Fibroblast of lung (primary cell): ENCODE measurements at regions not wholly inside any gene's neighbourhood (a gene's known extent, or its start where the extent isn't known, plus 50 kb on each side); places are given as distances from the start of the nearest gene placed in this dataset.

Source experiments
- DNase-seq, 2 donors: peaks; one replicate each; pipeline versions ENCODE4 v3.0.0 to v3.0.0-alpha.2; 2010; ENCODE audit warnings: low read depth in 2 of 2
- H2AFZ ChIP-seq: 2 replicates; pipeline ENCODE4 v1.5.1; 2012; ENCODE audit warnings: low read length, control low read depth, inconsistent platforms
- H3K27ac ChIP-seq: 2 replicates; pipeline ENCODE4 v1.5.1; 2011; ENCODE audit warnings: low read length, control low read depth; ENCODE audit not compliant: insufficient read depth
- H3K27me3 ChIP-seq: 2 replicates; pipeline ENCODE4 v1.5.1; 2011; ENCODE audit warnings: mild to moderate bottlenecking, low read length; ENCODE audit not compliant: control insufficient read depth, insufficient read depth
- H3K36me3 ChIP-seq: 2 replicates; pipeline ENCODE4 v1.5.1; 2011; ENCODE audit warnings: low read length; ENCODE audit not compliant: control insufficient read depth, insufficient read depth
- H3K4me1 ChIP-seq: 2 replicates; pipeline ENCODE4 v1.5.1; 2011; ENCODE audit warnings: low read length; ENCODE audit not compliant: control insufficient read depth, insufficient read depth; ENCODE audit errors: extremely low read depth
- H3K4me2 ChIP-seq: 2 replicates; pipeline ENCODE4 v1.5.1; 2011; ENCODE audit warnings: low read length, control low read depth; ENCODE audit not compliant: insufficient read depth; ENCODE audit errors: extremely low read depth
- H3K4me3 ChIP-seq, 4 experiments: fragments of 200-600 bp in 1 of 4; sonication (generic) in 1 of 4; replicated peaks in 1 of 4; 2 replicates each; pipeline ENCODE4 v1.5.1; 2011 to 2016; ENCODE audit warnings: low read length in 4 of 4, low read depth in 3 of 4, mild to moderate bottlenecking in 3 of 4, control low read depth in 2 of 4, inconsistent platforms in 1 of 4, mixed read lengths in 1 of 4; ENCODE audit not compliant: insufficient read depth in 1 of 4; ENCODE audit errors: control extremely low read depth in 1 of 4
- H3K79me2 ChIP-seq: 2 replicates; pipeline ENCODE4 v1.5.1; 2012; ENCODE audit warnings: mild to moderate bottlenecking, low read length, inconsistent platforms; ENCODE audit not compliant: control insufficient read depth, insufficient read depth
- H3K9ac ChIP-seq: 2 replicates; pipeline ENCODE4 v1.5.1; 2011; ENCODE audit warnings: mild to moderate bottlenecking, low read length, control low read depth; ENCODE audit not compliant: insufficient read depth
- H3K9me3 ChIP-seq: 2 replicates; pipeline ENCODE4 v1.5.1; 2012; ENCODE audit warnings: low read depth, low read length; ENCODE audit not compliant: control insufficient read depth, insufficient read depth
- H4K20me1 ChIP-seq: 2 replicates; pipeline ENCODE4 v1.5.1; 2011; ENCODE audit warnings: low read length; ENCODE audit not compliant: control insufficient read depth, insufficient read depth; ENCODE audit errors: extremely low read depth
- CTCF ChIP-seq, 2 donors: IDR thresholded peaks in 1 of 2; conservative IDR thresholded peaks in 1 of 2; 1 replicate in 1 of 2; 2 replicates in 1 of 2; pipeline ENCODE4 v1.5.1; 2011 to 2012; ENCODE audit warnings: low read length in 2 of 2, control low read depth in 1 of 2, inconsistent platforms in 1 of 2, low read depth in 1 of 2, mild to moderate bottlenecking in 1 of 2
- EZH2 ChIP-seq: IDR thresholded peaks from 2 replicates; pipeline ENCODE4 v1.5.1; 2012; ENCODE audit warnings: low read length, control low read depth, mild to moderate bottlenecking; ENCODE audit errors: missing control alignments

- H3K9me3 ChIP-seq = no peaks in the 10 kb centered on the region
- no peak overlapping the region for H3K27ac ChIP-seq
- no peaks in the 10 kb centered on the region for H3K4me1 ChIP-seq
- no peaks in the 10 kb centered on the region for H3K36me3 ChIP-seq
- TF ChIP-seq CTCF (conservative IDR thresholded peaks at IDR 0.05 in 1 of 2, IDR thresholded peaks at IDR 0.05 in 1 of 2; ENCODE audit: low read depth in 1 of 2, low read length in 2 of 2) (no peak), EZH2 (no peak)
- H3K4me2 ChIP-seq = no peak overlapping the region
- H2AFZ ChIP-seq = no peak overlapping the region
- H4K20me1 ChIP-seq = no peaks in the 10 kb centered on the region
- H3K9ac ChIP-seq = no peak overlapping the region
- no peaks in the 10 kb centered on the region for H3K27me3 ChIP-seq
- DNase-seq = no peak
- H3K79me2 ChIP-seq = no peaks in the 10 kb centered on the region
- no peak overlapping the region for H3K4me3 ChIP-seq
Measured at GRCh38 chr4:173696011-173696410, 166.0 kb upstream of the HAND2 start.

GRCh38 chr4:173685831-173686210, 155.8 kb upstream of the HAND2 start:
- no peaks in the 10 kb centered on the region for H3K4me1 ChIP-seq
- no peaks in the 10 kb centered on the region for H3K36me3 ChIP-seq
- no peak overlapping the region for H3K27ac ChIP-seq
- no peak overlapping the region for H2AFZ ChIP-seq
- no peaks in the 10 kb centered on the region for H3K27me3 ChIP-seq
- no peaks in the 10 kb centered on the region for H3K9me3 ChIP-seq
- no peak overlapping the region for H3K9ac ChIP-seq
- no peak overlapping the region for H3K4me2 ChIP-seq
- H3K4me3 ChIP-seq = no peak overlapping the region
- no peak for DNase-seq
- no peaks in the 10 kb centered on the region for H3K79me2 ChIP-seq
- no peaks in the 10 kb centered on the region for H4K20me1 ChIP-seq
- TF ChIP-seq CTCF (conservative IDR thresholded peaks at IDR 0.05 in 1 of 2, IDR thresholded peaks at IDR 0.05 in 1 of 2; ENCODE audit: low read depth in 1 of 2, low read length in 2 of 2) = no peak

- H3K9ac ChIP-seq = no peak overlapping the region
- no peak overlapping the region for H3K4me2 ChIP-seq
- H4K20me1 ChIP-seq = no peaks in the 10 kb centered on the region
- DNase-seq = peak in 1 of 2 donors; percentile 44
- TF ChIP-seq CTCF (conservative IDR thresholded peaks at IDR 0.05 in 1 of 2, IDR thresholded peaks at IDR 0.05 in 1 of 2; ENCODE audit: low read depth in 1 of 2, low read length in 2 of 2) = no peak
- no peak for TF ChIP-seq EZH2
- no peaks in the 10 kb centered on the region for H3K27me3 ChIP-seq
- H3K36me3 ChIP-seq = no peaks in the 10 kb centered on the region
- H3K4me3 ChIP-seq = no peak overlapping the region
- no peak overlapping the region for H2AFZ ChIP-seq
- H3K4me1 ChIP-seq = no peaks in the 10 kb centered on the region
- H3K79me2 ChIP-seq = no peaks in the 10 kb centered on the region
- H3K27ac ChIP-seq = no peak overlapping the region
- H3K9me3 ChIP-seq = no peaks in the 10 kb centered on the region
Measured at GRCh38 chr4:173685165-173685830, 155.3 kb upstream of the HAND2 start.
